Chondrocyte (in vitro differentiated cells): ENCODE measurements at regions not wholly inside any gene's neighbourhood (a gene's known extent, or its start where the extent isn't known, plus 50 kb on each side); places are given as distances from the start of the nearest gene placed in this dataset.

Experiments used
- DNase-seq: peaks from one replicate; pipeline ENCODE4 v3.0.0; 2021; ENCODE audit warnings: mixed read lengths, low spot score
- H3K27ac Mint-ChIP-seq: one replicate; pipeline ENCODE4 v1.8.0; 2021; ENCODE audit warnings: mild to moderate bottlenecking, moderate library complexity, mixed read lengths; ENCODE audit not compliant: unreplicated experiment
- H3K27me3 Mint-ChIP-seq: 2 replicates; pipeline ENCODE4 v1.8.0; 2021; ENCODE audit warnings: low read depth, mixed read lengths
- H3K36me3 Mint-ChIP-seq: 2 replicates; pipeline ENCODE4 v1.8.0; 2021; ENCODE audit warnings: low read depth, mixed read lengths
- H3K4me1 Mint-ChIP-seq: 2 replicates; pipeline ENCODE4 v1.8.0; 2021; ENCODE audit warnings: low read depth, mild to moderate bottlenecking, mixed read lengths
- H3K4me3 Mint-ChIP-seq: one replicate; pipeline ENCODE4 v1.8.0; 2021; ENCODE audit warnings: mild to moderate bottlenecking, moderate library complexity, mixed read lengths; ENCODE audit not compliant: unreplicated experiment
- H3K9me3 Mint-ChIP-seq: 2 replicates; pipeline ENCODE4 v1.8.0; 2021; ENCODE audit warnings: low read depth, mixed read lengths
- CTCF ChIP-seq: fragments of 200-600 bp; sonication (generic); IDR thresholded peaks from 2 replicates; pipeline ENCODE4 v1.5.0; 2021; ENCODE audit warnings: antibody characterized with exemption, mild to moderate bottlenecking, moderate library complexity

GRCh38 chrX:39912126-39912525 lies 185.6 kb downstream of the BCOR start:
- no peak overlapping the region for H3K27ac Mint-ChIP-seq
- DNase-seq = peak; percentile 53
- H3K27me3 Mint-ChIP-seq = no peaks in the 10 kb centered on the region
- no peaks in the 10 kb centered on the region for H3K36me3 Mint-ChIP-seq
- H3K9me3 Mint-ChIP-seq = peaks cover under 1% of the 10 kb centered on the region
- H3K4me1 Mint-ChIP-seq = peaks cover 21% of the 10 kb centered on the region
- no peak overlapping the region for H3K4me3 Mint-ChIP-seq
- TF ChIP-seq CTCF = no peak

DNA sequence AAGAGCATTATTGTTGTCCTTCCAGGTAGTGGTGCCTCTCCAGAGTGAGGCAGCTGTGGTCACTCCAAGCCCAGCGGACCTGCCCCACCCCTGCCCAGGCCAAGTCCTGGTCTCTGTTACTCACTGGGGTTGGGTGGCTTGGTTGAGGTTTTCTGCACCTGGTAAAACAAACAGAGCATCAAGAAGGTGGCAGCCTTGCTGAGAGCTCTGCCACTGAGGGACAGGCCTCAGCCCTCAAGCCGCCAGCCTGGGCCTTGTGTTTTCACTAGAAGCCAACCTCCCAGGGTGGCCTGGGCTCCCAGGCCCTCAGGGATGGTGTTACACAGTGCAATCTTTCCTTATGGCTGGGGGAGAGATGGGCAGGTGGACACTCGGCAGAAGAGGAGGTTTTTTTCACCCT lies 182.7 kb downstream of the BCOR start:
- no peak for TF ChIP-seq CTCF
- Mint-ChIP-seq H3K27ac (no peak overlapping the region), H3K4me1 (no peaks in the 10 kb centered on the region), H3K9me3 (peaks cover 7% of the 10 kb centered on the region), H3K4me3 (no peak overlapping the region), H3K27me3 (no peaks in the 10 kb centered on the region), H3K36me3 (no peaks in the 10 kb centered on the region)
- peak; percentile 52 for DNase-seq

GRCh38 chrX:39915596-39915995 lies 182.2 kb downstream of the BCOR start:
- H3K4me3 Mint-ChIP-seq = no peak overlapping the region
- no peak overlapping the region for H3K27ac Mint-ChIP-seq
- TF ChIP-seq CTCF = no peak
- H3K27me3 Mint-ChIP-seq = no peaks in the 10 kb centered on the region
- peak; percentile 39 for DNase-seq
- H3K4me1 Mint-ChIP-seq = no peaks in the 10 kb centered on the region
- H3K36me3 Mint-ChIP-seq = no peaks in the 10 kb centered on the region
- H3K9me3 Mint-ChIP-seq = peaks cover 7% of the 10 kb centered on the region

GRCh38 chrX:39921838-39922237 lies 175.9 kb downstream of the BCOR start:
- Mint-ChIP-seq H3K9me3 (peaks cover 10% of the 10 kb centered on the region), H3K4me1 (no peaks in the 10 kb centered on the region), H3K27me3 (no peaks in the 10 kb centered on the region), H3K27ac (no peak overlapping the region), H3K4me3 (no peak overlapping the region), H3K36me3 (no peaks in the 10 kb centered on the region)
- TF ChIP-seq CTCF = no peak
- no peak for DNase-seq

GRCh38 chrX:39922488-39922887 lies 175.3 kb downstream of the BCOR start:
- H3K4me3 Mint-ChIP-seq = no peak overlapping the region
- DNase-seq = no peak
- H3K9me3 Mint-ChIP-seq = peaks cover 6% of the 10 kb centered on the region
- no peaks in the 10 kb centered on the region for H3K27me3 Mint-ChIP-seq
- TF ChIP-seq CTCF = no peak
- no peaks in the 10 kb centered on the region for H3K4me1 Mint-ChIP-seq
- H3K36me3 Mint-ChIP-seq = no peaks in the 10 kb centered on the region
- H3K27ac Mint-ChIP-seq = no peak overlapping the region
